HuH-7 (cell line): ENCODE measurements at regions not wholly inside any gene's neighbourhood (a gene's known extent, or its start where the extent isn't known, plus 50 kb on each side); places are given as distances from the start of the nearest gene placed in this dataset.

Experiments
- DNase-seq: peaks from one replicate; pipeline ENCODE4 v3.0.0; 2011; ENCODE audit warnings: low spot score

DNA sequence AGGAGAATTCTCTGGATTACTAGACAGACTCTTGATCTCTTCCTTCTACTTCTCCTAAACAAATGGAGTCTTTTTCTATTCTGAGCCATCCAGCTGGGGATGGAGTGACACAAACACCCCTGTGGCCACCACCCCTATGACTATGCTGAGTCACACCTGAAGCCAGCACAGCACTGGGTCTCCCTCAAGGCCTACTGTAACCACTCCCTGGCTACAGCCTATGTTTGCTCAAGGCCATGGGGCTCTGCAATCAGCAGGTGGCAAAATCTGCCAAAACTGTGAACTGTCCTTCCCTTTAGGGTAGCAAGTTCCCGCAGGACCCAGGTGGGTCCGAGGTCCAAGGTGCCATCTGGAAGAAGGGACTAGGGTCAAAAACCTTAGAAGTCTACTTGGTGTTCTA is 132.3 kb downstream of the TINAG start:
- DNase-seq: no peak

DNA sequence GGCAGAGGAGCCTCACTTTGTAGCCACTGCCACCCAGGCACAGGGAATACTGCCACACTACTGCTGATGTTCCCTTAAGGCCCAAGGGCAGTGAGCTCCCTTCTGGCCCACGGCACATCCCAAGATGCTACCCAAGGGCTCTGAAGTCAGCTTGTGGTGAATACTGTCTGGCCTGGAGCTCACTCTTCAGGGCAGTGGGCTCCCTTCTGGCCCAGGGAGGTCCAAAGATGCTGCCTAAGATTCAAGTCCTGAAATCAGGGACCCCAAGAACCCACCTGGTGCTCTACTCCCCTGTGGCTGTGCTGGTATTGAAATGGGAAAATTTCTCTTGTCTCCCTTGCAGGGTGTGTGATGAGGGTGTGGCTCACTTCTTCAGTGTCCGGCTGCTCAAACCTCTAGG is 132.8 kb downstream of the TINAG start:
- DNase-seq: no peak

DNA sequence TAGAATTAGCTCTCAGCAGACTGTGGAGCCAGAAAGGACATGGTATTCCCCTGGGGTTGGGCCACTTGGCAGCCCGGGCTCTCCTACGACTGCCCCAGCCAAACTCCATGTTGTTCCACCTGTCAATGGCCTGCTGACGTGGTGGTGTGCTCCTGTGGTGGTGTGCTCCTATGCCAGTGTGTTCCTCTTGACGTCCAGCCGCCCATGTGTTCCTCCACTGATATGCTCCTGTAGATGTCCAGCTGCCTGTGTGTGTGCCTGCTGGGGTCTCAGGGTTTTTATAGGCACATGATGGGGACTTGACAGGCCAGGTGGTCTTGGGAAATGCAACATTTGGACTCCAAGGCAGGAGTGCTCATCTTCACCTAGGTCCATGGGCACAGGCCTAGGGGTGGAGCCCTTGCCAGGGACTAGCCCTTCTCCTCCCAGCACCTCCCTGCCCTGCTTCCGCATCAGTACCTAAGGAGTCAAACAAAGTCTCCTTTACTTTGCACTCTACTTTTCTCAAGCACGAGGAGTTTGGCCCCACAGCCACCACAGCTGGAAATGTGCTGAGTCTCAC is 133.5 kb downstream of the TINAG start:
- no peak for DNase-seq

DNA sequence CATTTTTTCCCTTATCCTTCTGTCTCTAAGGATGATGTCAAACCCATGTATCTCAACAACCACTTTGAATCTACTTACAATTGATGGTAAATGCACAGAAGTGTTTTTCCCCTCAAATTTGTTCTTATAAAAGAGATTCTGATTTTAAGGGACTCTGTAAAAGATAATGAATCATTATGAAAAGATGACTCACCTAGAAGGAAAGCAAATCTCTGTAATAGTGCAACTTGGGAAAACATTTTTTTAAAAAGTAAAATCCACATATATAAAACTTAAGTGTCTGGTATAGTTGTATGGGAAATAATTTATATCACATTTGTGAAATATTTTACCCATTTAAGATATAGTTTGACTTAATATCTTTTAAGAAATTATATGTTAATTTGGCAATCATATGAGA is 137.0 kb downstream of the TINAG start:
- no peak for DNase-seq

DNA sequence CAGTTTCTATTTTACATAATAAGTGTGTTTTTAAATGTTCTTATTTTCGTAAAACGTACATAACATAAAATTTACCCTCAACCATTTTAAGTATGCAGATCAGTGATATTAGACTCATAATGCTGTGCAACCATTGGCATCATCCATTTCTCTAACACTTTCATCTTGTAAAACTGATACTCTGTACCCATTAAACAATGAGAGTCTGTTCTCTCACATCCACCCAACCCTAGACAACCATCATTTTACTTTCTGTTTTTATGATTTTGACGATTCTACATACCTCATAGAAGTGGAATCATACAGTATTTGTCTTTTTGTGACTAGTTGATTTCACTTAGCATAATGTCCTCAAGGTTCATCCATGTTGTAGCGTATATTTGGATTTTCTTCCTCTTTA is 140.4 kb downstream of the TINAG start:
- DNase-seq: no peak

DNA sequence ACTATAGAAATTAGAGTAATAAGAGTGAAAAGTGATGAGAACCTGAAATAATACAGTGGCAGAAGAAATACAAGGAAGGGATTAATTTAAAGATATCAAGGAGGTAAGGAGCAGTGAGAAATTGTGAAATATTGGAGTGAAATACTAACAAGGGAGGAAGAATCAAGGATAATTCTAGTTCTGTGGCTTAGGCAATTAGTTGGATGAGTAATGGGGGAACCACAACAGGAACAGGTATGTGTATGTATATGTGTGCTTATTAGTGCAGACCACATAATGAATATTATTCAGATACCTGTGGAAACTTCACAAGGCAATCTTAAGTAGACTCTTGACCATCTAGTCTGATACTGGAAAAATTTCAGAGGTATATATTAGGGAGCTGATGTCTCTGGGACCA is 143.3 kb downstream of the TINAG start:
- DNase-seq: no peak

DNA sequence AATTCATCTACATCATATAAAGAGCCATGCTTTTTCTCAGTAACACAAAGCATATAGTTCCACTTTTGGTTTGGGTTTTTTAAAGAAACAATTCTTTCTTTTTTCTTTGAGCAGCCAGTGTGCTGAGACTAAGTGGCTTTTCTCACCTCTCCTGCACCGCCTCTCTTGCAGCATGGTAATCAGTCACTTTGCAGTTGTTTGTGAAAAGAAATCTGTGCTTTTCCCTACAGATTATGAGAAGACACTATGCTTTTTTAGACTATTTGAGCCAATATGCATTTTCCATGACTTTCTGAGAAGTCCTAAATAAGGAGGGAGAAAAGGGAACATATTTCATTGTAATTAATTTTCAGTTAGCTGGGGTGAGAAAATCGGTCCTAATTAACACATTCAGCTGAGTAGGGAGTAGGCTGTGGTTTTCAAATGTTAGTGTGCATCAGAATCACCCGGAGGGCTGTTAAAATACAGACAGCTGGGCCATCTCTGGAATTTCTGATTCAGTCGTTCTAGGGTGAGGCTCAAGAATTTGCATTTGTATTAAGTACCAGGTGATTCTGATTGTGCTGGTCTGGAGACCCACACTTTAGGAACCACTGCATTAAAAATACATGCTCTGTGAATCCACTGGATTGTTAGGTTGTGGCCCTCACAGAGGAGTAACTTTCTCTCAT is 155.2 kb downstream of the TINAG start:
- DNase-seq: no peak

DNA sequence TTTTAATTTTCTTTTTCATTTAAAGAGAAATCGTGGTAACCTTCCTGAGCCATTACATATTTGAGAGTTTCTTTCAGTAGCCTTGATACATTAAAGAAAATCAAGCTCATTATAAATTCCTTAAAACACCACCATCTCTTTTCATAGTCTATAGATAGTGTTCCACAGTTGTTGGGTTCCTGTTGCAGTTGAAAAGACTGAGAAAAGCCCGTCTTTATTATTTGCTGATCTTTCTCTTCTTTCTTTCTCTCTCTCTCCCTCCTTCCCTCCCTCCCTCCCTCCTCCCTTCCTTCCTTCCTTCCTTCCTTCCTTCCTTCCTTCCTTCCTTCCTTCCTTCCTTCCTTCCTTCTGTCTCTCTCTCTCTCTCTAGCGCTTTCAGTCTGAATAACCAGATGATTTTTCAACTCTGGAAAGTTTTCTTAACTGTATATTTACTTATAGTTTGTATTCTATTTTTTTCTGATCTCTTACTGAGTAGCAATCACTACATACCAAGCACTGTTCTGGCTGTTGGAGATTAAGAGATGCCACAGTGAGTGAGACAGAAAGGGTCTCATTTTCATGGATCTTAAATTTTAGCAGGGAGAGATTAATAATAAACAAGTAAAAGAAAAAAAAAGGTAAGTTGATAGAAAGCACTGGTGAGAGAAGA is 157.5 kb downstream of the TINAG start:
- no peak for DNase-seq

DNA sequence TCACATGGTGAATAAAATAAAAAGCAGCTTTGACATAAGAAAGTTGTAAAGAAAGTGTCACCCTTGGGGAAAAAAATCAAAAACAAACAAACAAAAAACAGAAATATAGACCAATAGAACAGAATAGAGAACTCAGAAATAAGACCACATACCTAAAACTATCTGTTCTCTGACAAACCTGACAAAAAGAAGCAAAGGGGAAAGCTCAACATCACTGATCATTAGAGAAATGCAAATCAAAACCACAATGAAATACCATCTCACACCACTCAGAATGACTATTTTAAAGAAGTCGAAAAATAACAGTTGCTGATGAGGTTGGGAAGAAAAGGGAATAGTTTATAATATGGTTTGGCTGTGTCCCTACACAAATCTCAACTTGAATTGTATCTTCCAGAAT is 159.1 kb downstream of the TINAG start:
- DNase-seq: no peak

DNA sequence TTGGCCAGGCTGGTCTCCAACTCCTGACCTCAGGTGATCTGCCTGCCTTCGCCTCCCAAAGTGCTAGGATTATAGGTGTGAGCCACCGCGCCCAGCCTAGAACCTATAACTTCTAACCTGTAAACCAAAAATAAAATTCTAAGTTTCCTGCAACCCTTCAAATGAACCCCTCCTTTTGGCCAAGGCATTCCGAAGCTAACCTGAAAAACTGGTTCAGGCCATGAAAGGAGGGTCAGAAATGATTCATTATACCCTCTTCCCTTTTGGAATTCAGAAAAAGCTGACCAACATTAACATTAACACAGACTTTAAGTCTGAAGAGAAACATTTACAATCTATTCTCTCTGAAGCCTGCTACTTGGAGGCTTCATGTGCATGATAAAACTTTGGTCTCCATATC is 165.1 kb downstream of the TINAG start:
- DNase-seq: no peak

DNA sequence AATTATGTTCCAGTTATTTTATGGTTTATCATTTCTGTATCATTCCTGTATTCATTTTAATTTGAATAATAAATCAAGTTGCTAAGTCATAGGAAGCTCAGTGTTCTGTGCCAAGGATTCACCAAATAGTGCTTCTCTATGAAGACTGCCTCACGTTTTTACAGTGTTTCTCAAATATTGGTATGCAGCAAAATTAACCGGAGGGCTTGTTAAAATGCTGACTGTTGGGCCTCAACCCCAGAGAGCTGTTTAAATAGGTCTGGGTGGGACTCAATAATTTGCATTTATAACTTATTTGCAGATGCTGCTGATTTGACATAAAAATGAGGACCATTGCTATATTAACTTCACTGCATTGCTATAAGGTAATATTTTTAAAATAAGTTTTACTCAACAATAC is 166.7 kb downstream of the TINAG start:
- no peak for DNase-seq

DNA sequence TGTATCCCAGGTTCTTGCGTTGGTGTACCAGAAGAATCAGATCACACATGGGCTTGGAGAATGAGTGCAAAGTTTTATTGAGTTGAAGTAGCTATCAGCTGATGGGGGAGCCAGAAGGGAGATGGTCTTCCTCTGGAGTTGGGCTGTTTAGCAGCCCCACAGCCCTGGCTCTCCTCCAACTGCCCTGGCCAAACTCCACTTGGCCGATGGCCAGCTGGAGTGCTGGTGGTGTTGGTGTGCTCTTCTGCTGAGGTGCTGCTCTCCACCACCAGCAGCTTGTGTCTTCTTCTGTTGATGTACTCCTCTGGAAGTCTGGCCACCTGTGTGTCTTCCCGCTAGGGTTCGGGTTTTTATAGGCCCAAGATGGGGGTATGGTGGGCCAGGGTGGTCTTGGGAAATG is 172.8 kb downstream of the TINAG start:
- DNase-seq: peak; percentile 12

DNA sequence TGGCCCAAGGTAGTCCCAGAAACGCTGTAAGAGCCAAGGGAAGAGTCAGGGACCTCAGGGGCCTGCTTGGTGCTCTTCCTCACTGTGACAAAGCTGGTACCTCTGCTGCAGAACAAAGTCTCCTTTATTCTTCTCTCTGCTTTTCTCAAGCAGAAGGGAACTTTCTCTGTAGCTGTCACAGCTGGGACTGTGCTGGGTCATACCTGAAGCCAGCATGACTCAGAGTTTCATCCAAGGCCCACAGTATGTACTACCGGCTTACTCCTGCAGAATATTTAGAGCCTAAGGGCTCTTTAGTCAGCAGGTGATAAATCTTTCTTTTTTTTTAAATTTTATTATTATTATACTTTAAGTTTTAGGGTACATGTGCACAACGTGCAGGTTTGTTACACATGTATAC is 183.2 kb downstream of the TINAG start:
- no peak for DNase-seq

DNA sequence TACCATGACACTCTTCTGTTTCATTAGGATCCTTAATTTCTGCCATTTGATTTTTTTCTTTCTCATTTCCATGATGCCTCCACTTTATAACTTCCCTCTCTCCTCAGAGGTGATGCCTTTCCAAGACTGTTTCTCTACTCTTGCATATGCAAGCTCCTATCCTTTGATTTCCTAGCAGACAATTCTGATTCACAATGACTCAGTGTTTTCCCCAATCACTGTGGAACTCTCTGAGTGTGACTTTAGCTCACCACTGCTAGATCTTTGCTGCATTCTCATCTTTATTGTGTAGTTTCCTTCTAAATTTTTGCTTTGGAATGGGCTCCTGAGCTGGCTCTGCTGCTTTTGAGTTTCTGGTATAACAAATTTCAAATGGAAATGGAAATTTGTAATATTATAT is 184.9 kb downstream of the TINAG start:
- no peak for DNase-seq

DNA sequence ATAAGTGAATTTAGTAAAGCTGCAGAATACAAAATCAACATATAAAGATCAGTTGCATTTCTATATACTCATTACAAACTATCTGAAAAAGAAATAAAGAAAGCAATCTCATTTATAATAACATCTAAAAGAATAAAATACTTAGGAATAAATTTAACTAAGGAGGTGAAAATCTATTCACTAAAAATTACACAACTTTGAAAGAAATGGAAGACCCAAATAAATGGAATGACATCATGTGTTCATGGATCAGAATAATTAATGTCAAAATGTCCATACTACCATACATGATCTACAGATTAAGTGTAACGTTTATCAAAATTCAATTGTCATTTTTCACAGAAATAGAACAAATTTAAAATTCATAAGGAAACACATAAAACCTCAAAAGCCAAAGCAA is 194.9 kb downstream of the TINAG start:
- no peak for DNase-seq

DNA sequence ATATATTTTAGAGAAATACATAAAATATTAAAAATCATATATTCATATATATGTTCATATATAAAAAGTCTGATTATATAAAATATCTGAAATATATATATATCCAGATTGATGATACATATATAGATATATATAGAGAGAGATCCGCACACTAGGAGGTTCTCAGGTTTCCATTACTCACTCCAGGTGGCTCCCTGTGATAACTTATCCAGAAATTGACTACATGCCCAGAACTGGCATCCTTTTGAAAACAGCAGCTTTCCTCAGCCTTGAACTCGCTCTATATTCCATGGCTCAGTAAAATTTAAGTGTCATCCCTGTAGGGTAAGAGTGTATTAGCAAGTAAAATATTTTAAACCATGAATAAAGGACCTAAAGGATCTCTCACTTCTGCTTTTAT is 206.8 kb downstream of the TINAG start:
- no peak for DNase-seq

DNA sequence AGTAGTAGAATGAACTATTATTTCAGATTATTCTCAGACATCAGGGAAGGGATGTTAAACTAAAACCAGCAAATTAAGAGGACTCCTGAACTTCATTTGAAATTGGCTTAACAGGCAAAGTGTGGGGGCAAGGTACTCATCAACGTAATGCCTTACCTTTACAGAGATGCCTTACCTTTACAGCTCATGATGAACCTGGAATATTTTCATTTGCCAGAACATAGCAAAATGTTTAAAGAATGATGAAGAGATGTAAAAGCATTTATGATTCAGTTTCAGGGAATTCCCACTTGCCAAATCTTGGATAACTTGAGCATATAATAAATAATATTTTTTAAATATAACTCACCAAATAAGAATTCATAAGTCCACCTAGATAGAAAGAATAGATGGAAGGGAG is 207.5 kb downstream of the TINAG start:
- DNase-seq: no peak

DNA sequence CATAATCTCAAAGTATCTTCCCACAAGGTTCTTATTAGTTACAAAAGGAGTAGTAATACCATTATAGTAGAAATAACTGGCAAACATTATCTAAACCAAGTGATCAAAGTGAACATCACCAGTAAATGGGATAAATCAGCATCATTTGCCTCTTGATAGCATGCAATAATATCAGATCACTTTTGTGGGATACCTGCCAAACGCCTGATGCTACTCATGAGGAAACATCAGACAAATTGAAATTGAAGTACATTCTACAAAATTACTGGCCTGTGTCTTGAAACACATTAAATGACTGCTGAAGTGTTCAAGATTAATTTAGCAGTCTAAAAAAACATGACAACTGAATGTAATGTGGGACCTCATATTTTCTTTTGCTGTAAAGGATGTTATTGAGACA is 208.1 kb downstream of the TINAG start:
- no peak for DNase-seq

DNA sequence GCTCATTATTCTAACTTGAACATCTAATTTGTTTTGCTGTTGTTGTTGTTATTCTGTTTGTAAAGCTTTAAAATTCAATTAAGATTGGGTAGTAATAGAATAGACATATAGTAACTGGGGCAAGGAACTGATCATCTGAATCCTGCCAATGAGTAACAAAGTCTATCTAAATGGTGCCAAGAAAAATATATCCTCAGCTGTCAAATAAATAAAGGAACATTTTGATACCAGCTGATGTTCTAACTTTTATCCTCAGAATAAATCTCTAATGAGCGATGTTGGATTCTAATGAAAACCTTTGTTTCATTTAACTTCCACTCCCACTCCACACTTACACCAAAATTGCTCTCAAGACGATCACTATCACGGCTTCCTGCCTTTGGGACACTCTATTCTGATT is 210.9 kb downstream of the TINAG start:
- no peak for DNase-seq

DNA sequence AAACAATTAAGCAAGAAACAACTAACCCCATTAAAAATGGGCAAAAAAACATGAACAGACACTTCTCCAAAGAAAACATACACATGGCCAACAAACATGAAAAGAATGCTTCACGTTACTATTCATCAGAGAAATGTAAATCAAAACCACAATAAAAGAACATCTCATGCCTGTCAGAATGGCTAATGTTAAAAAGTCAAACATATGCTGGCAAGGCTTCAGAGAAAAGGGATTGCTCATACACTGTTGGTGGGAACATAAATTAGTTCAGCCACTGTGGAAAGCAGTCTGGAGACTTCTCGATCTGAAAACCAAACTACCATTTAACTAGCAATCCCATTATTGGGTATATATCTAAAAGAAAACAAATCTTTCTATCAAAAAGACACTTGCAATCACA is 217.5 kb downstream of the TINAG start:
- no peak for DNase-seq

DNA sequence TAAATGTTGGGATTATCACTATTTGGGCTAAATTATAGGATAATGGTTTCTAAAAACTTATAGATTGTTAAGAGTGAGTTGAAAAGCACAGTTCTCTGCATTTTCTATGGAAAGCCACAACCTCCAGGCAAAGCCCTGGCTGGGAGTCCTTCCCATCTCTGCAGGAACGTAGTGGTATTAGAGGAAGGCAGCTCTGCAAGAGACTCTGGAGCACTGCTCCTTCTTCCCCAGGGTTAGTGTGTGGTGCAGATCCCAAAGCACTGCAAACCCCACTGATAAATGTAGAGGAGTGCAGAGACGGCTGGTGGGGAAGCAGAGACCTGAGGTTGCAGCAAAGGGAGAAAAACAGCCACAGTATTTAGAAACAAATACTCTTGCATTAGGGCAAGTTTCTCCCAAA is 225.3 kb downstream of the TINAG start:
- no peak for DNase-seq

DNA sequence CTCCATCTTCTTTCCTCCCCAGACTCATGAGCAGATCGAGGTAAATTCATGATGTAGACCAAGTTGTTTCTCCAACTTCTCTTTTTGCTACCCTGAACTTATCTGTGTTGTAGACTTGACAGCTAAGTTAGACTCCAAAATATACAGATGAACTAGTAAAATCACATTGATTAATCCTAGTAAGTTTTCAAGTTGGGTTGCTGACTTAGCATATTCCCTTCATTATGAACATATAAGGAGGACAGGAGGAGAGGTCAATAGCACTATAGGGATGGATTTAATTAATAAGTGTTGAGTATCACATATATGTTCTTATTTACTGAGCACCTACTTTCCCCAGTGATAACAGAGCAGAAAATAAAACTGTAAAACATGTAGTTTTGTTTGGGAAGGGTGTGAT is 227.3 kb downstream of the TINAG start:
- no peak for DNase-seq

DNA sequence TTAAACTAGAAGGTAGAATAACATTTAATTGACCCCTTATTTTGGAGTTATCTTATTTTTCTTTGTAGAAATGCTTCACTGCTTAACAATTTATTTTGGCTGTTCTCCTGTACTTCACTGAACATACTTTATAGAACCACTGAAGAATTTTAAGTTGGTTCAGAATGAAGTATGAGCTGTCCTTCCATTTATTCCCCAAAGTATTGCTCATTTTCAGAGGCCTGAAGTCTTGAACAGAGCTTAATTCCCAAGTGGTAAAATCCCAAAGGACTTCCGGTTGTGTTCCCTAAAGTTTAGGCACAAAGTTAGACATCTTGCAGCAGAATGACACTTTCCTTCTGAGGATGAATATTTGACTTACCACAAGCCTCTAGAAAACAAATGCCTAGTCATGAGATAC is 233.3 kb downstream of the TINAG start:
- no peak for DNase-seq

DNA sequence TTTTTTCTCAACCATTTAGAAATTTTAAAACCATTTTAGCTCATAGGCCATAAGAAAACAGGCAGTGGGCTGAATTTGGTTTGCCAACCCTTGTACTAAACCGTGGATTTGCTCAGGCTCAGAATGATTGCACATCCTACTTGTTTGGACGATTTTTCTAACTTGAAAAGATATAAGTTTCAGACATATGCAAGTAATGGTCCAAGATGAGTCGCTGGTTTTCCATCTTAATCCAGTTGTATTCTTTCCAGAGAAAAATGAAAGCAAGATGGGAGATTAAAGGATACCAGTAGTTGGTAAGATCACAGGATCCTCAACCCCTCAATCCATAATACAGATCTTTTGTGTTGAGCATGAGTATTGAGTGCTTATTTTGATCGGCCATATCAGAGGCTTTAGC is 250.9 kb downstream of the TINAG start:
- DNase-seq: no peak
